Right cardiac atrium (tissue), 5 donors: ENCODE measurements at regions not wholly inside any gene's neighbourhood (a gene's known extent, or its start where the extent isn't known, plus 50 kb on each side); places are given as distances from the start of the nearest gene placed in this dataset.
"Not testable (repeated sequence)": the region's sequence is repeated elsewhere in the genome, so short reads cannot be mapped to it uniquely, and the experiment has no call there.

Experiments used
- ATAC-seq, 2 donors: fragments of 200-7000 bp; cut with Tn5 transposase; one replicate each; pipeline versions ENCODE4 v1.8.0 to v1.9.1; 2020; ENCODE audit warnings: moderate library complexity in 2 of 2, mild to moderate bottlenecking in 1 of 2
- DNase-seq, 3 donors: peaks; one replicate each; pipeline ENCODE4 v3.0.0-alpha.2; 2020
- H3K27ac ChIP-seq: one replicate; pipeline ENCODE4 v1.5.1; 2013; ENCODE audit warnings: mild to moderate bottlenecking, low read length, control low read depth, moderate library complexity
- H3K27me3 ChIP-seq: one replicate; pipeline ENCODE4 v1.6.1; 2013; ENCODE audit not compliant: control insufficient read depth, insufficient read depth
- H3K4me1 ChIP-seq: one replicate; pipeline ENCODE4 v1.6.1; 2013; ENCODE audit warnings: low read length; ENCODE audit not compliant: control insufficient read depth, insufficient read depth
- H3K4me3 ChIP-seq: one replicate; pipeline ENCODE4 v1.5.1; 2013; ENCODE audit warnings: low read length, control low read depth
- H3K9me3 ChIP-seq: one replicate; pipeline ENCODE4 v1.6.1; 2013; ENCODE audit warnings: low read length; ENCODE audit not compliant: control insufficient read depth
- WGBS: extraction: QIAGEN DNeasy Blood & Tissue Kit; methylation state at CpG from one replicate; pipeline ENCODE4 v1.1.7; 2013; 5-methylcytosine and 5-hydroxymethylcytosine counted together
- intact Hi-C, 4 donors: fragments of 100-400 bp; cut with DNase I; formaldehyde crosslinking; loops; one replicate each; pipeline versions ENCODE4 v1.11.0 to v1.14.0; 2022 to 2023
- donor health status: healthy with polysubstance abuse.
- donor health status: DM: no; HTN: yes; CAD: no.
- donor health status: DM: no; HTN: no; CAD: no.
- donor health status: DM: no; HTN: yes; CAD: no; lungs with severe emphysema.
- donor health status: DM: yes; HTN: yes; CAD: no.

DNA sequence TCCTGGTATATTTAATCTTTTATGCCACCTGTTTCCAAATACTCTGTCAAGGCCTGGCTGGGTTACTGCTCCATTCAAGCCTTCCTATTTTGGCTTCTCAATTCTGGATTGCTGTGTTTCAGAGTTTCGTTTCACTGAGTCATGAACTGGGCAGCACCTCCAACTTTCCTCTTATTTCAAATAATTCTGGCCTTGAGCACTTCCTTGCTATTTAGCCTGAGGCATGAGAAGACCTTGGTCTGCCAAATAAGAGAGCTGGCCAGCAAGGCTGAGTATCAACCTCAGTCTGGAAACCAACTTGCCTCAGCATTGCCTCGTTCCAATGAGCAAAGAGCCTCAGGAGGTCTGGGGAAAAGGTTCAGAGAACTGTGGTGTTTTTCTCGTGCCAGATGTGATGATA is 66.6 kb downstream of the TNFAIP3 start:
- 53% methylated on average over 3 of the region's 3 CpGs for WGBS
- intact Hi-C loops: no loop called here
- H3K27me3 ChIP-seq: no peaks in the 10 kb centered on the region
- H3K27ac ChIP-seq: no peak overlapping the region
- H3K9me3 ChIP-seq: no peaks in the 10 kb centered on the region
- DNase-seq: peak; percentile 56 to 70 (median 68)
- no peak overlapping the region for H3K4me3 ChIP-seq
- ATAC-seq: peak; percentile 92 to 99
- H3K4me1 ChIP-seq: no peaks in the 10 kb centered on the region

DNA sequence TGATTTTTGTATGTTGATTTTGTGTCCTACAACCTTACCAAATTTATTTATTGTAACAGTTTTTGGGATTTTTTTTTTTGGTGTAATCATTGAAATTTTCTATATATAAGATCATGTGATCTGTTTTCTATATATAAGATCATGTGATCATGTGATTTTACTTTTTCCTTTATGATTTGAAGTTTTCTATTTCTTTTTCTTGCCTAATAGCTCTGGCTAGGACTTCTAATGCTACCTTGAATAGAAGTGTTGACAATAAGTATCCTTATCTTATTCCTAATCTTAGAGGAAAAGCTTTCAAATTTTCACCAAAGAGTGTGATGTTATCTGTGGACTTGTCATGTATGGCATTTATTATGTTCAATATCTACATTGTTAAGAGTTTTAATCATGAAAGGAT is 69.7 kb downstream of the TNFAIP3 start:
- no peak for DNase-seq
- no peaks in the 10 kb centered on the region for H3K27me3 ChIP-seq

DNA sequence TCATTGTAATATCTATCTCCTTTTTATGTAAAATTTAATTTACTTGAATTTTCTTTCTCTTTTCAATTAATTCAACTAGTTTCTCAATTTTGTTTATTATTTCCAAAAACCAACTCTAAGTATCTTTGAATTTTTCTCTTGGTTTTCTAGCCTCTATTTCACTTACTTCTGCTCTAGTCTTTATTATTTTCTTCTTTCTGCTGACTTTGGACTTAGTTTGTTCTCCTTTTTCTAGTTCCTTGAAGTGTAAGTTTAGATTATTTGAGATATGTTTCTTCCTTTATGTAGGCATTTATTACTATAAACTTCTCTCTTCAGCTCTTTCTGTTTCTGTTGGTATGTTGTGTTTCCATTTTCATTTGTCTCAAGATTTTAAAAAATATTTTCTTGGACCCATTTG is 70.8 kb downstream of the TNFAIP3 start:
- Histone ChIP-seq H3K9me3 (no peaks in the 10 kb centered on the region), H3K4me1 (no peaks in the 10 kb centered on the region), H3K27ac (no peak overlapping the region), H3K27me3 (no peaks in the 10 kb centered on the region), H3K4me3 (no peak overlapping the region)
- no peak for DNase-seq
- intact Hi-C loops: no loop called here
- ATAC-seq: no peak

More for the DNA sequence above, 69.7 kb downstream of the TNFAIP3 start:
- no peak for ATAC-seq
- Histone ChIP-seq H3K4me1 (no peaks in the 10 kb centered on the region), H3K4me3 (no peak overlapping the region), H3K27ac (no peak overlapping the region), H3K9me3 (no peaks in the 10 kb centered on the region)
- intact Hi-C loops: no loop called here

DNA sequence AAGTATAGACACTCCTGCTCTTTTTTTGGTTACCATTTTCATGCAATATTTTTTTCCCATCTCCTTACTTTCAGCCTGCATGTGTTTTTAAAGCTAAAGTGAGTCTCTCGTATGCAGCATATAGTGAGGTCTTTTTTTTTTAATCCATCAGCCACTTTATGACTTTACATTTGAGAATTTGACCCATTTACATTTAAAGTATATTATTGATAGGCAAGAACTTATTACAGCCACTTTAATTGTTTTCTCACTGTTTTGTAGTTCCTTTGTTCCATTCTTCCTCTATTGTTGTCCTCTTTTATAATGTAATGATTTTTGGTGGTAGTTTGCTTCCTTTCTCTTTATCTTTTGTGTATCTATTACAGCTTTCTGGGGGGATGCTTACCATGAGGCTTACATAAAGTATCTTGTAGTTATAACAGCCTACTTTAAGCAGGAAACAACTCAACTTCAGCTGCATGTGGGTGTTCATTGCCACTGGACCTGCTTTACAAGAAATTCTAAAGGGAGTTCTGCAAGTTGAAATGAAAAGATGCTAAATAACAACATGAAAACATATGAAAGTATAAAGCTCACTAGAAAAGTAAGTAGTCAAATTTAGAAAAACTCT is 71.8 kb downstream of the TNFAIP3 start:
- H3K4me3 ChIP-seq: no peak overlapping the region
- H3K27ac ChIP-seq: no peak overlapping the region
- no peaks in the 10 kb centered on the region for H3K27me3 ChIP-seq
- H3K9me3 ChIP-seq: no peaks in the 10 kb centered on the region
- DNase-seq (no peak), ATAC-seq (no peak)
- intact Hi-C loops: no loop called here
- no peaks in the 10 kb centered on the region for H3K4me1 ChIP-seq
- WGBS: 95% methylated on average over 1 of the region's 1 CpG

DNA sequence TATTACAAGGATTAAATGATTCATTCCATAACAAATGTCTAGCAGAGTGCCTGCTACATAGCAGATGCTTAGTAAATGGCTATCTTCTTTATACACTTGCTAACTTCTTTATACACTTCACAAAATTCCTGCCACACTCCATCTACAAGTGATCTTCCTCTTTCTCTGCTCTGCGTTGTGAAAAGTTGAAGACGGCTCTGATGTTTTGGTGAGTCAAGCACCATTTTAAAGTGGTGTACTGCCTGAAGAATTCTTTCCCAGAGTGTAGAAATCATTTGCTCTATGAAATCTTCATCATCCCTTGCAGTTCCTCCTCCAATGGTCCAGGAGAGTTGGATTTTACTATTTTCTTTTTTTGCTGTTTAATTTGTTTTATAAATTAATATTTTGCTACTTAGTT is 74.9 kb downstream of the TNFAIP3 start:
- WGBS: 78% methylated on average over 2 of the region's 2 CpGs
- intact Hi-C loops: loop anchor here in 1 of 4 donors (5.0 kb wide), 1 partner anchor 235 kb away; no protein-coding TSS in a partner anchor
- Histone ChIP-seq H3K27me3 (no peaks in the 10 kb centered on the region), H3K4me3 (no peak overlapping the region), H3K27ac (no peak overlapping the region), H3K9me3 (no peaks in the 10 kb centered on the region), H3K4me1 (no peaks in the 10 kb centered on the region)
- DNase-seq (no peak), ATAC-seq (no peak)

DNA sequence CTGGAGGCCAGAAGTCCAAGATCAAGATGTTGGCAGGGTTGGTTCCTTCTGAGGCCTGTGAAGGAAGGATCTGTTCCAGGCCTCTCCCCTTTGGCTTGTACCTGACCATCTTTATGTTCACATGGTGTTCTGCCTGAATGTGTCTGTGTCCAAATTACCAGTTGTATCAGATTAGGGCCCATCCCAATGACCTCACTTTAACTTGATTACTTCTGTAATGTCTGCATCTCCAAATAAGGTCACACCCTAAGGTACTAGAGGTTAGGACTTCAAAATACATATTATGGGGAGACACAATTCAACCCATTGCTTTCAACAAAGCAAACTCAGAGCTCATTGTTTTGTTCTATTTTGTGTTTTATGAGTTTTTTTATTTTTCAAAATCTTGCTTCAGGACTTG is 75.7 kb downstream of the TNFAIP3 start:
- ATAC-seq (no peak), DNase-seq (no peak)
- Histone ChIP-seq H3K27ac (no peak overlapping the region), H3K27me3 (no peaks in the 10 kb centered on the region), H3K9me3 (no peaks in the 10 kb centered on the region), H3K4me1 (no peaks in the 10 kb centered on the region), H3K4me3 (no peak overlapping the region)
- intact Hi-C loops: loop anchor here in 1 of 4 donors (5.0 kb wide), 1 partner anchor 235 kb away; no protein-coding TSS in a partner anchor

DNA sequence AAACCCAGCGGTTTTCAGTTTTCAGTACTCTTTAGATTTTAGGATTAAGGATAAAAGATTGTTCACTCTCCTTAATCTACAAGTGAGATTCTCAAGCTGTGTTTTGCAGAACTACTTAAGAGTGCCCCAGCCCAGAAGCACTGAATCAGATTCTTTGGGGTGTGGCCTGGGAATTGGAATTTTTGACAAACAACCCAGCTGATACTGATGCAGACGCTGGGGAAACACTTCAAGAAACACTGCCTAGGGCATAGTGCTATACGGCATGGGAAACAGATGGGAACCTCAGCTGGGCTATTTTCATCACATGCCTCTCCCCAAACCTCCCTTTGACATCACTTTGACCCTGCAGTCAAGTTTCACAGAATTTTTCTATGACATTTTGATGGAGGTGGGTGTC is 77.3 kb downstream of the TNFAIP3 start:
- 37% methylated on average over 3 of the region's 3 CpGs for WGBS
- intact Hi-C loops: loop anchor here in 3 of 4 donors (2.0 to 5.0 kb wide), 3 partner anchors 236 to 240 kb away; no protein-coding TSS in a partner anchor
- peak in 1 of 2 donors; percentile 65 for ATAC-seq

DNA sequence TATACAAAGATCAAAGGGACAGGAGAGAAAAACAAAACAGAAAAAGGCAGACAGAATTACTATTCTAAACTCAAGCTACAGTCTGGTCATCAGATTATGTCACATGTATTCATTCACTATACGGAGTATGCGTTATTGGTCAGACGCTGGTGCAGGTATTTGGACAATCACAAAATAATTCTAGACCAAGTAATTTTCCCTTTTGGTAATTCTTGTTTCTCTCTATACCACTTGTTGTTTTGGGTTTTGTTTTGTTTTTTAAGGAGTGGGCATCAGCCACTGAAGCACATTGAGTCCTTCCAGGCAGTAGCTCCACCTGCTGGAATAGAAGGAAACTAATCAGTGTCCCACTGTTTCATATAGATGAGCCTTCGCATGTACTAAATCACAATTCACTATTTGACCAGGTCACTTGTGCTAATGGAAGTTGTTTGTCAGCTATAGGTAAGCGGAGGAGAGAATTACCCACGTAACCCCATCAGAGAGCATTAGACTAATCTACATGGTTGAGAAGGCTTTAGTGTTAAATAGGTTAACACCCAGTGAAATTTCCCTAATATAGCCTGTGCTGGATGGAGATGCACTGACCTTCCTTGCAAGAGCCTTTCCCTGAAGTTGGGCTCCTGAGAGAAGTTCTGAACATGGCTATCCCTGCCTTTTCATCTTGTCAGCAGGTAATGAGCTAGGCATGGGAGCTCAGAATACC is 77.9 kb downstream of the TNFAIP3 start:
- DNase-seq (no peak), ATAC-seq (peak; percentile 85 to 87)
- H3K27me3 ChIP-seq: no peaks in the 10 kb centered on the region
- intact Hi-C loops: loop anchor here (2.0 to 5.0 kb wide), 4 partner anchors 73 to 240 kb away; no protein-coding TSS in a partner anchor
- WGBS: 43% methylated on average over 6 of the region's 6 CpGs
- H3K4me3 ChIP-seq: no peak overlapping the region
- H3K4me1 ChIP-seq: no peaks in the 10 kb centered on the region
- H3K27ac ChIP-seq: no peak overlapping the region
- H3K9me3 ChIP-seq: no peaks in the 10 kb centered on the region

More for the DNA sequence above, 77.3 kb downstream of the TNFAIP3 start:
- not testable (repeated sequence) for H3K27ac ChIP-seq, H3K9me3 ChIP-seq, DNase-seq, H3K4me1 ChIP-seq, H3K4me3 ChIP-seq, H3K27me3 ChIP-seq

DNA sequence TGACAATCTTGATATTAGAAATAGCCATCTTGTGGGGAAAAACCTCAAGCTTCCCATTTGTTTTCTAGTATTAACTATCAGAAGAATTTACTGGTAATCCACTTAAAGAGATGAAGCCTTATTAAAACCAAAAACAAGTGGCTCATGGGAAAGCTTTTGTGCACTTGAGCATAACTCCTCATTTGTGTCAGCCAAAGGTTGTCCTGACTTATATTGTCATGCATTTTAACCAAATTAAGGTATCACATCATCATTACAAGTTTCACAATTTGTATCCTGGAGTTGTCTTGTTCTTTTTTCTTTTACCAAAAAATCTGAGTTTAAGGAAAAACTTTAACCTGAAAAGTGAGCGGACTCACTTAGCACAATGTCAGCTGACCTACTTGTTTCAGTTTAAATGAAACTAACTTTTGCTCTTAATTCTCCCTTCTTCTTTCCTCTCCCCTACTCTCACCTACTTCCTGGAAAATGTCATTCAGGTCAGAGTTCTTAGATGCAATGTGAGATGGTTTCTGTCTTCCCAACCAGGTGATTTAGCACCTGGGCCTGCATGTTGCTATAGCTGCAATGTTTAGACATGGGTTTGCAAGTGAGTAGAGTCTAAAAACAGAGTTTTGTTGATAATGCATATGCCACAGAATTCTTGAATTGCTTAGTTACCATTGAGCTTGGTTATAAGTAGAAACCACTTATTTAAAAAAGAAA is 82.8 kb downstream of the TNFAIP3 start:
- intact Hi-C loops: loop anchor here in 2 of 4 donors (5.0 kb wide), 2 partner anchors 78 to 243 kb away; no protein-coding TSS in a partner anchor
- no peak for DNase-seq

DNA sequence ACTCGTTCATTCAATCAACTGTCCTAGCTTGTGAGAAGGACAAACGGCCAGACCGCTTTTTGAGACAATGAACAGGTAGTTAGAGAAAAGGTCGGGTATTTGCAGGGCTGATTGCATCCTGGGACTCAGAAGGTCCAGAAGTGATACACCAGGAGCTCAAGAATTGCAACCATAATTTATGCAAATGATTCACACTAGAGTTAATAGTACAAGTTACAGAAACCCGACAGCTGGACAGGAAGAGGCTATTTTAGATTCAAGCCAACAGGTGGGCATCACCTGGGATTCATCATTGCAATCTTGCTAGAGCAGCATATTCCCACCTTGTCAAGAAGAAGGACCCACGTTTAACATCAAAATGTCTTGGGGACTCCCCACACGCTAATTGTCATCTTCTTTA is 83.5 kb downstream of the TNFAIP3 start:
- Histone ChIP-seq H3K4me1 (no peaks in the 10 kb centered on the region), H3K27me3 (no peaks in the 10 kb centered on the region), H3K9me3 (no peaks in the 10 kb centered on the region), H3K4me3 (no peak overlapping the region), H3K27ac (no peak overlapping the region)
- 83% methylated on average over 7 of the region's 7 CpGs for WGBS
- no peak for ATAC-seq
- intact Hi-C loops: no loop called here
- no peak for DNase-seq

More for the DNA sequence above, 82.8 kb downstream of the TNFAIP3 start:
- 92% methylated on average over 1 of the region's 1 CpG for WGBS
- H3K27me3 ChIP-seq: no peaks in the 10 kb centered on the region
- H3K27ac ChIP-seq: no peak overlapping the region
- H3K4me3 ChIP-seq: no peak overlapping the region
- no peak for ATAC-seq
- H3K9me3 ChIP-seq: no peaks in the 10 kb centered on the region
- no peaks in the 10 kb centered on the region for H3K4me1 ChIP-seq

DNA sequence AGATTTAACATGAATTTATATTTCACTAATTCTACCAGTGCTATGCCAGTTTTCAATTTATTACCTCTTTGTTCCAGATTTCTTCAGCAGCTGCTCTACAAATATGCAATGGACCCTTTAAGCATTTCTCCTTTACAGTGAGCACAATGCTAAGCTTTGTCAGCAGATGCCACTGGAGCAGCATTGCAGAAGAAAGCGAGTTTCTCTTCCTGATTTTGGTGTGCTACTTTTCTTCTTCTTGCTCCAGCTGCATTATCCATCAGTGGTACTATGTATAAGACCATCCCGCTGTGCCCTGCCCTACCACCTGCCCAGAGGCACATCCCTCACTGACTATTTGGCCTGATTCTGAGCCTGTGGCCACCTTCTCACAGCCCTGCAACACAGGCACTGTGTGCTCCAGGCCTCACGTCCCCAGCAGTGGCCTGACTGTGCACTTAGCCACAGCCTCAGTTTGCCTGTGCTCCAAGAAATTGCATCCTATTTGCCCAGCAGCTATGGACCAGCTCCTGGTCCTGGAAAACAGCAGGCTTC is 84.1 kb downstream of the TNFAIP3 start:
- Histone ChIP-seq H3K4me3 (no peak overlapping the region), H3K4me1 (no peaks in the 10 kb centered on the region), H3K27ac (no peak overlapping the region), H3K9me3 (no peaks in the 10 kb centered on the region), H3K27me3 (no peaks in the 10 kb centered on the region)
- DNase-seq: no peak
- 68% methylated on average over 3 of the region's 3 CpGs for WGBS
- no peak for ATAC-seq
- intact Hi-C loops: no loop called here
